Forelimb muscle (tissue), 1 donor: ENCODE measurements at regions not wholly inside any gene's neighbourhood (a gene's known extent, or its start where the extent isn't known, plus 50 kb on each side); places are given as distances from the start of the nearest gene placed in this dataset.

ENCODE experiments used
- DNase-seq: peaks from one replicate; pipeline ENCODE4 v3.0.0-alpha.2; 2013; ENCODE audit warnings: low read depth

DNA sequence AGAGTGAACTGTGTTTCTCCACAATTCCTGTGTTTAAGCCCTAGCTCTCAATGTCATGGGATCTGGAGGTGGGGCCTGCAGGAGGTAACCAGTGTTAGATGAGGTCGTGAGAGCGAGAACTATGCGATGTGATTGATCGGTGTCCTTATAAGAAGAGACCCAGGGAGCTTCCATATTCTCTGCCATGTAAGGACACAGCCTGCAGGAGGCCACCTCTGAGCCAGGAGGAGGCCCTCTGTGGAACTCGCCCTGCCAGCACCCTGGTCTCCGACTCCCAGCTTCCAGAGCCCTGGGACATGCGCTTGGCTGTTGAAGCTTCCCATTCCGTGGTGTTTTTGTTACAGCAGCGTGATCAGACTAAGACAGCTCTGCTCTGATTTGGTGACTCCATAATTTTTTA, 255.4 kb downstream of the IRX2 start:
- no peak for DNase-seq

DNA sequence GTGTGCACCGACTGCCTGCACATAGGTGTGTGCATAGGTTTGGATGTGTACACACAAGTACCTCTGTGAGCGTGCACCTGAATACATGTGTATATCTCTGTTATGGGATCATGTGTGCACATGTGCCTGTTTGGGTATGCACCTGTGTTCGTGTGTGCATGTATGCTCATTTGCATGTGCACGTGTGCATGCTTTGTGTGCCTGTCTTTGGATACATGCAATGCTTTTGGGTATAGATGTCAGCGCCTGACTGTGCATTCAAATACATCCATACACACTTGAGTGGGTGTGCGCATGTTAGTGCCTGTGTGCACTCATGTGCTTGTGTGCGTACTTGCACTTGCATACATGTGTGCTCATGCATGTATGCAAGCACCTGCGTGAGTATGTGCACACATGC, 258.1 kb downstream of the IRX2 start:
- no peak for DNase-seq

DNA sequence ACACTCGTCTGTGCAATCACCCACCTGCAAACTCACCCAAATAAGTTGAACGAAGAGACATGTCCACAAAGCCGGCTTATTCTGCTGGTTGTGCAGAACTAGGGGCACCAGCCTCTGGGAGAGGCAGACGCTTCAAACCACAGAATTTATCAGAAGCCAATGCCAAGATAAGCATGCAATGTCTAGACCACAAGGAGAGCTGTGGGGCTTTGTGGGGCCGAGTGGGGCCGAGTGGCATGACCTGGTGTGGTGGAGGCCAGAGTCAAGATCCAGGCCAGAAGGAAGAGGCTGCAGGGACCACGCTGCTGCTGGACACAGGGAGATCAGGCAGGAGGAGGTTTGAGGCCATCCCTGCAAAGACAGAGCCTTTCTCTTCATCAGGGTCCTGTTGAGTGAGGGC, 259.0 kb downstream of the IRX2 start:
- DNase-seq, result no peak

DNA sequence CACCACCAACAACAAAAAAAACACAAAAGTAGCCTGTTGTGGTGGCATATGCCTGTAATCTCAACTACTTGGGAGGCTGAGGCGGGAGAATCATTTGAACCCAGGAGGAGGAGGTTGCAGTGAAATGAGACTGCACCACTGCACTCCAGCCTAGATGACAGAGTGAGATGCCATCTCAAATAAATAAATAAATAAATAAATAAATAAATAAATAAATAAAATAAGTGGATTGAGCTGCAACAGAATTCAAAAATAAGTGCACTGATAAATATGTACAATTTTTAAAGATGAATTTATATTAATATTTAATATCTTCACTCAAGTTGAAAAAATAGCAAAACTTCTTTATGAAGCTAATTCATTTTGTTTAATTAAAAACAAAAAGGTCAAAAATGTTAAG, 259.6 kb downstream of the IRX2 start:
- no peak for DNase-seq

DNA sequence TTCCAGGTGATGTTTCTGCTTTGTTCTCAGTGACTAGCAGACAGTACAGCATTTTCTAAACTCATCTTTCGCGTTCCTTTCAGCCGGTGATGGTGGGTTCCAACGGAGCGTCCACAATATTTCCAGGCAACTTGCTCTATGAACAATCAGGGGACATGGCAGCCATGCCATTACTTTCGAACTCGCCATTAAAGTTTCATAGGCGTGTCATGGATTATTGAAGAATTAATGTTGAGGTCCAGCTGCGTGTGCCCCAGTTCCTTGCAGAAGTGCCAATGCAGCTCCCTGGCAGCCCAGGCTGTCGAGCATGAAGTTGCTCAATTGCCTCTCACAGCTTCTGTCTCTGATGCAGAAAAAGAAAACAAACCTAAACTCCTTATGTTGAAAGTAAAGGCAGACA, 262.2 kb downstream of the IRX2 start:
- no peak for DNase-seq

DNA sequence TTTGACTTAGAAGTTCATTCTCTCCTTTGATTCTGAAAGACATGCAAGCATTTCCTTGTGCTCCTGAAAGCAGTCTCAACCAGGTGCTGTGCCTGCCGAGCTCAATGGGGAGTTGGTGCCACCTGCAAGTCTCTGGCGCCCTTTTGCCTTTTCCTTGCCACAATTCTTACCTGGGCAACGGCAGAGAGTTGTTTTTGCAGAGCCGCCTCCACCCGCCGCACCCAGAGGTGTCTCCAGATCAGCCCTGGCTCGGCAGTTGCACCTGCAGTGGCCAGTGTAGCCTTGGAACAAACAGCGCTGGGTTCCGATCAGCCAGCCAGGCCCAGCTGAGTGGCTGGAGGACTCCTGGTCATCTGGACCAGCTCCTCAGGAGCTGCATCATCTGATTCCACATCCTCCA, 262.9 kb downstream of the IRX2 start:
- no peak for DNase-seq

DNA sequence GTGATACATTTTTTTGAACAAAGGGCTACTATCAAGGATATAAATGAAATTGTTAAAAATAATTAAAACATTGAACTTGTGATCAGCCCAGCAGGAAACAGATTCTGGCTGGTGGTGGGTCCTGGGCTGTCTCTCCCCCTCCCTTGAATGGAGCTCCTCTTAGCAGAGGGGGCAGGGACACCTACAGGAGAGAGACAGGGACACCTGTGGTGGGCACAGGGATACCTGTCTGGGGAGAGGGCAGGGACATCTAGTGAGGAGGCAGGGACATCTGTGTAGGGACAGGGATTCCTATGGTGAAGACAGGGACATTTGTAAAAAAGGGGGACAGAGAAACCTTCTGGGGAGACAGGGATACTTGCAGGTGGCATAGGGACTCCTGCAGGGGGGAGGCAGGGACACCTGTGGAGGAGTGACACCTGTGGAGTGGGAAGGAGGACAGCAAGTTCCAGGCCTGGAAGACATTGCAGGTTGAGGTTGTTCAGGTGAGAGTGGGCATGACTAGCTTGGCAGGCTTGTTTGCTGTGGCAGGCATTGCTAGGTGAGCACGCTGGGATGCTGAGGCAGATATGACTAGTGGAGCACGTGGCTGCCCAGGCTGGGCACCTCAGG, 264.2 kb downstream of the IRX2 start:
- DNase-seq, result no peak

DNA sequence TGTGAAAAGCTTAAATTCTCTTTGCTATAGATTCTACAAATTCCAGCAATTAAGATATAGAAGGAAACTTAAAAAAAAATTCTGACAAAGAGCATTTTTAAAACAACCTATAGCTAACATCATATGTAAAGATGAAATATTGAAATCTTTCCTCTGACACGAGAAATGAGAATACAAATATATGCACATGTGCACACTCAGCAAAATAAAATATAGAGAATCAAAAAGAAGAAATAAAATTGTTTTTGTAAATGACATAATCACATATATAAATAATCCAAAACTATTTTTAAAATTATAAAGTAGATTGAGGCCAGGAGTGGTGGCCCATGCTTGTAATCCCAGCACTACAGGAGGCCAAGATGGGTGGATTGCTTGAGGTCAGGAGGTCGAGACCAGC, 265.1 kb downstream of the IRX2 start:
- no peak for DNase-seq

DNA sequence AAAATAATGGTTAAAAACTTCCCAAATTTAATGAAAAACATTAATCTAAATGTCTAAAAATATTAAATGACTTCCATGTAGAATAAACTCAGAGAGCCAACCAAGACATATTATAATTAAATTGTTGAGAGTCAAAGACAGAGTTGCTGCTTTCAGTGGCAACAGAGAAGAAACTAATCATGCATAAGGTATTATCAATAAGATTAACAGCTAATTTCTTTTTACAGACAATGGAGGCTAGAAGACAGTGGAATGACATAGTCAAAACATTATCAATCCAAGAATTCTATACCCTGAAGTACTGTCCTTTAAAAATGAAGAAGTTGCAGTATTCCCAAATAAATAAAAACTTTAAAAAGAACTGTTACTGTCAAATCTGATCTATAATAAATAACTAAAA, 268.7 kb downstream of the IRX2 start:
- DNase-seq, result no peak

DNA sequence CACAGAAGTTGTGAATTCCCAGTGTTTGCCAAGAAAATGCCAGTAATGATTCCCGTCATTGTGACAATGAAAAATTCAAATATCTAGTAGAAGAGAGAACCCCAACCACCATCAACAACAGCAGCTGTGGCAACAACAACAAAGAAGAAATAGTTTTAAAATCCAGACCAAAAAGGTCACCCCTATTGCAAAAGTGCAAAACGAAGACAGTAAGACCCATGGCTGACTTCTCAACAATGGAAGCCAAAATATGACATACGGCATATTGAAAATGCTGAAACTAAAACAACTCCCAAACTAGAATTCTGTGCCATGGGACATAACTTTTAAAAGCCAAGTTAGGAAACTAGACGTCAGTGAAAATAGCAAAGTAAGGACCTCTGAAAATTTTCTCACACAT, 270.6 kb downstream of the IRX2 start:
- DNase-seq, result no peak

DNA sequence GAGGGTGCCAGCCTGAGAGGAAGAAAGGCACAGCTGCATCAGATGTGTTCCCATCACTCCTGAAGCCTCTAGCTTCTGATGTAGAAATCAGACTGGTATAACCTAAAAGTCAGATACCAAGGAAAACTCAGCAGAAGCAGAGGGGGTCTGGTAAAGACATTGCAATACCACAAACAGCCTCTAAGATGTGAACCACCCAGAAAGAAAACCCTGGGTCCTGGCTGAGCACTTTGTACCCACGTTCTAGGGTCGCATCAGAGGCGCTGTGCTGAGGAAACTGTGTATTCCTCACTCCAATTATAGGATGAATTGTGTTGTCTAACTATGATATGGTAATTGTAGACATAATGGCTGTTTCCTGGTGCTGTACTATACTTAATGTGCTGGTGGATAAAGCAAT, 275.6 kb downstream of the IRX2 start:
- no peak for DNase-seq

DNA sequence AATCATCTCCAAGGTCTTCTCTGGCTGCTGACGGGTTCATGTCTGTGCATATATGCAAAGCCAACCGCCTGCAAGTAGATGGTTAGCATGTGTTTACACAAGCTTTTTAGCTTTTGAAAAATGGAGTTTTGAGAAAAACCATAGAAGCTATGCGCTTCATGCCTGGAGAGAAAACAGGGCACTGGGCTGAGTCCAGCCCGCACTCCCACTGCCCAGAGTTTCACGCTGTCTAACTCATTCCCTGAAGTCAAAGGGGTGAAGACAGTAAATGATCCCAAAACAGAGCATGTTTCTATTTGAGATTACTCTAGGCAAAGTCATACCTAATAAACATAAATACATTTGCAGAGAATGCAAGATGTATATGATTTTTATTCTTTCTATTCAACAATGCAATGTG, 278.8 kb downstream of the IRX2 start:
- DNase-seq, result no peak

DNA sequence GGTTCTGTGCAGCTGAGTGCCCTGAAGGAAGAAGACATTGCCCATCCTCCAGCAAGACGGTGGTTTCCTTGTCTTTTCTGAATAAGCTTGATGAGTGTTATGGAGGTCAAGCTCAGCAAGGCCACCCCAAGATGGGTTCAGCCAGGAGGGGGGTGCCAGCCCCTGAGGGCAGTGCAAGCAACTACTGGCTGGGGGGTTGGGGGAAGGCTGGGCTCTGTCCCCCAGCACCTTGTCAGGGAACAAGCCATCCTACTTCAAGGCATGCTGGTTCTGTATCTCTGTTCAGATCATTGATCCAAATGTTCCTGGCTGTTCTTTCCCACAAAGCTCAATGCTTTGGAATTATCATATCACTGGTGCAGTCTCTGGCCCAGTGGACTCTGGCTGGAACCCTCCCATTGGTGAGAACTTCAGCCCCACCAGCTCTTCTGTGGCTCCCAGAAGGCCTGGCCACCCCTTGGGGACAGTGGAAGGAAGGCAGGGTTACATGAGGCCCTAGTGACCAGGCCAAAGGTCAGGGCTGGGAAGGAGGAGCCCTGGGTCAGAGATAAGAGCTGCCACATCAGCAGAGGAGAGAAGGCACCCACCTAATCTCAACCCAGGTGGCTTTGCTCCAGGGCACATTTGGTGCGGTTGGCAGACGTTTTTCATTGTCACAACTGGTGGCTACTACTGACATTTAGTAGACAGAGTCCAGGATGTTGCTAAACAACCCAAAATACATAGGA, 280.2 kb downstream of the IRX2 start:
- no peak for DNase-seq

DNA sequence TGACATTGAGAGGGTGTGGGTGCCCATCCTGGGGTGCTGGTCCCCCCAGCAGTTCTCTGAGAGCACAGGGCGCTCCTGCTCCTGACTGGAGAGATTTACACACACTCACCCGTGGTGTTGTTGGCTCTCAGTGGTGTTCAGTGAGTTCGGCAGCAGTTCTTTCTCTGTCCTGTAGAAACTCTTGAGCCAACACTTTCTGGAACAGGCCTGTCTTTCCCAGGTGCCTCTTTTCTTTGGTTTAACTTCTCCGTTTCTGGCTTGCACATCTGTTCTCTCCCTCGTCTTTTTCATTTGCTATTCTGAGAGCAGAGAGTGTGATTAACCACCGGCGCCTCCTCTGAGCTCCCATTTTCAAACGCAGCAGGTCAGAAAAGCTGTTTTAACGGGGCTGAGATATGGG, 284.5 kb downstream of the IRX2 start:
- DNase-seq, result no peak

DNA sequence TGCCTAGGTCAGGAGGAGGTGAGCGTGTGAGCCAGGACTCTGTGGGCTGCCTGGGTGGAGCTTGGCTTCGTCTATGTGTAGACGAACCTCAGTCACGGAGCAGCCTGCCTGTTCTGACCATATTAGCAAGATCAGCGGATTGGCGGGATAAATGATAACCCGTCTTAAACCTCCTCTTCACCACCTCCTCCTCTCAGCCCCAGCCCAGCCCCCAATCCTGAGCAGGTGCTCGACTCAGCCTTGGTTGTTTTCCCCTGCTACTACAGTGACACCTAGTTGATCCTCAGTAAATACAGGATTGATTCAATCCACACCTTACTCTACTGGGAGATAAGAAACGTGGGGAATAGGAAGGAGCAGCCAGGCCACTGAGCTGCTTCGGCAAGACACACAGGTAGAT, 286.1 kb downstream of the IRX2 start:
- no peak for DNase-seq

DNA sequence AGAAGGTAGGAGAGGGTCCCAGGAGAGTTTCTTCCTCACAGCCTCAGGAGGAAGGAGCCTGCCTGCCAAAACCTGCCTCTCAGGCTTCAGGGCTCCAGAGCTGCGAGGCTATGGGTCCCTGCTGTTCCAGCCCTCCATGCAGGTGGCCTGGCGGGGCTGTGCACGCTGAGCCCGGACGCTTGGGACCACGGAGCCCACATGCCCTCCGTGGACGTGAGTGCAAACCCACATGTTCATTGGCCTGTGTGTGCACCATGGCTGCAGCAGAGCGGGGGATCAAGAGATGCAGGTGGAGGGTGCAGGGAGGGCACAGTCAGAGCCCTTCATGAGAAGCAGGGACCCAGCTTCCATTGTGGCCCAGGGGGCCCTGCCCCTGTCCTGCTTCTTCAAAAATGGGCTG, 287.3 kb downstream of the IRX2 start:
- DNase-seq, result no peak

DNA sequence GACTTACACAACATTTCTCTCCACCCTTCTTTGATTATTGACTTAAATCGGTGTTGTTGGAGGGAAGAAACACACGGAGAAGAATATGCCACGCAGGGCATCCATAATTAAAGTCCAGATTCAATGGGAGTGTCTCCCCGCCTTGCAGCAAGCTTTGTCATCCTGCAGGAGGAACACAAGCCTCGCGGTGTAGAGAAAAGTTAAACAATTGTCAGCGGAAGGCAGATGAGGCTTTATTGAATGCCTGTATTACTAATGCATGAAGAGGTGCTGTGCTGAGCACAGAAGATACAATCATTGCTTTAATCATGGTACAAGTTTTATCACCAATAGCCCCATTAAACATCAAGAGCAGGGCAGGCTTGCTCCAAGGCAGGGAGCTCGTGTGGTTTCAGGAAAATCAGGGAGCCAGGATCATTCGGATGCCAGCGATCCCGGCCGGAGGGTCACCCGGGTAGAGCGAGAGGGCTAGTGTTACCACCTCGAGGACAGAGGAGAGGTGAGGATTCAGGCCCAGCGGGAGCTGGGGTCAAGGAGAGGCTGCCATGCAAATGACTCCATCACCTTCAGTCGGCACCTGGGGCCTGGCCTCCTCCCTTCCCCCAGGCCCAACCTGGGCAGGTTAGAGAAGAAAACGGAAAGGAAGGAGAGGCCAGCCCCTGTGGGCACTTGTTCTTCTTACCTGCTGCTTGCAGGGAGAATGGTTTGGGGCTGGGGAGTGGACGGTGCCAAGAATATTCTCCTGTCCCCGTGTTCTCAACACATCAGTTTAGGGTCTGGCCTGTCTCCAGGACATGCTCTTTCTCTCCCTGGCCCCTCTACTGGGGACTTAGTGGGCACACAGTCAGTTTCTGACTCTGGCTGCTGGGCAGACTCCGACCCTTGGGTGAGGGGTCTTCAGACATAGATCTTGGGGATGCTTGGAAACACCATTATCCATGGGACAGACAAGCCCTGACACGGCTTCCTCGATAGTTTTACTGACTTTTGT, 289.5 kb downstream of the IRX2 start:
- no peak for DNase-seq

DNA sequence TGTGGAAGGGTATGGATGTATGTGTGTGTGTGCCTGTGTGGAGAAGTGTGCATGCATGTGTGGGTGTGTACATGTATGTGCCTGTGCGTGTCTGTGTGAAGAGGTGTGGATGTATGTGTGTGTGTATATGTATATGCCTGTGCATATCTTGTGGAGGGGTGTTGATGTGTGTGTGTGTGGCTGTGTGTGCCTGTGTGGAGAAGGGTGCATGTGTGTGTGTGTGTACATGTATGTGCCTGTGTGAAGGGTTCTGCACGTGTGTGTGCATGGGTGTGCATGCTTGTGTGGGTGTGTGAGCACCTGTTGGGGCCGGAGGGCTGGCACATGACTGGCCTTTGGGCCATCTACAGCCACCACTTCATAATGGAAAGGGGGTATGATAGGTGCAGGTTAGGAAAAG, 291.4 kb downstream of the IRX2 start:
- no peak for DNase-seq

DNA sequence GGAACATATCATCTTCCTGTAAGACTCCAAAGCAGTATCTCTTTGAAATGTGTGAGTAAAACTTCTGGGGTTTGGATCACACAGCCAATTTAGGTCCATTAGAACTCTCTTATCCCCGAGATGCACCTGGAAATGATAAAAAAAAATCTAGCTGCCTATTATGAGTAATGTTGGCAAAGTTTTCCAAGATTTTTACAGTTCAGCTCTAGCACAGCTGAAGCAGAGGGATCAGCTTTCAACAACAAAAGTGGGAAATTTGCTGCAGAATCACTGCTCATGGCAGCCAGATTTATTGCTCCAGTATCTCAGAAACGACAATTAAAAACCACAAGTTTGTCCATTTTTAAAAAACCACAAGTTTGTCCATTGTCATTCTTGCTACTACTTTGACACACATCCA, 292.2 kb downstream of the IRX2 start:
- DNase-seq, result no peak

DNA sequence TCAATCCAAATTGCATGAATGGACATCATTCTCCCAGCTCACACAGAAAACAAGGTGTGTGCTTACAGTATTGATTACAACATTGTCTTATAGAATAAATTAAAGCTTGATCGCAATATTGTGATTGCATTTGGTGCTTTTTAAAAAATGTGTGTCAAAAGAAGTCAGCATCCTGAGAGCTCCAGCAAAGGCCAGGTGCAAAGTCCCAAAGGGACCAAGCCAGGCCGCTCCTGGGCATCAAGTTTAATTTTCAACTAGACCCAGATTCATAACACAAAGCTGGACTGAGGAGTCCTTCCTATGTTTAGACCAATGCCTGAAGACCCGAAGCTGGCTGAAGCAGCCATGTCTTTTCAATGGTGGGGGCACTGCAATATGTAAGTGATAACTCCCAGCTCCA, 295.6 kb downstream of the IRX2 start:
- DNase-seq, result no peak

DNA sequence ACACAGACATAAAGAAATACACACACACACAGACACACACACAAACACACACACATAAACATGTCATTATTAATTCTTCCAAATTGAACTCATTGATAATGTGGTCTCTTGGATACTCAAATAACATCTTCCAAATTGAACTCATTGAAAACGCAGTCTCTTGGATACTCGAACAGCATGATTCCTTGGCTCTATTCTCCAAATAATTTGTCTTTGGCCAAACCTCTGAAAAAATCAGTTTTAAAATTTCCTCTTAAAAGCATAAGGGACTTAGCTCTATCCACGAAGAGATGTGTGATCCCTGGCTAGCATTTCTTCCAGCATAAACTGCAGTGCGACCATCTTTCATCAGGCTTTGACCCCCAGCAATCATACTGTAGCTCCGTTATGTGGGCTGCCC, 296.6 kb downstream of the IRX2 start:
- no peak for DNase-seq

DNA sequence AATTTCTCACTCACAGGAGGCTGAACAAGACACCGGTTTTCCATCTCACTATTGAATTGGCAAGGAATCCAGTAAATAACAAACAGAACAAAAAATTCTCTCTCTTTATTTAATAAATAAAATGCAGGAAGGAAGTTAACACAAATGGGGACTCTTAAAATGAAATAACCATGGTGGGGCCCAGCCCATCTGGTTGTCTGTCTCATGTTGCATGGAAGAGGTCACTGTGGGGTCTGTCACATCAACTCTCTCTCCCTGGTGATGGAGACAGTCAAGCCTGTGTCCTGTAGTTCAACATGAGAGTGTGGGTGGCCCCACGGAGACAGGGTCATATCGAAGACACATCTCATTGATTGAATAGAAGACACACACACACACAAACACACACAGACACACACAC, 297.7 kb downstream of the IRX2 start:
- DNase-seq, result peak; percentile 32

DNA sequence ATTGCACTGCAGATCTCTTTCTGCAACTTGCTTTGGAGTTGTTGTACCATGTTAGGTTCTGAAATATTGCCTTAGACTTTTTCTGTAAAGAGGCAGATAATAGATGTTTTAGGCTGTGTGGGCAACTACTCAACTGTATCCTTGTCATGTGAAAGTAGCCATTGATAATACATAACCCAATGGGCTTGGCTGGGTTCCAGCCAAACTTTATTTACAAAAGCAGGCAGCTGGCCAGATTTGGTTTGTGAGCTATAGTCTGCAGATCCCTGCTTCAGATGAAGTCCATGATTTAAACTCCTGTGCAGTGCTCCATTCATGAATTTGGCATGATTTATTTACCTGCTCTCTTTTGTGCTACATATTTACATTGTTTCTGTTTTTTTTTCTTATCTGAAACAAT, 300.4 kb downstream of the IRX2 start:
- DNase-seq, result no peak
